HFFc6 (cell line): ENCODE measurements at regions not wholly inside any gene's neighbourhood (a gene's known extent, or its start where the extent isn't known, plus 50 kb on each side); places are given as distances from the start of the nearest gene placed in this dataset.

Source experiments
- DNase-seq: peaks from one replicate; pipeline ENCODE4 v3.0.0-alpha.2; 2018
- H3K27ac Mint-ChIP-seq: 2 replicates; pipeline ENCODE4 v1.8.0; 2020; ENCODE audit warnings: mild to moderate bottlenecking, mixed read lengths
- H3K27me3 Mint-ChIP-seq: 2 replicates; pipeline ENCODE4 v1.8.0; 2021; ENCODE audit warnings: mild to moderate bottlenecking, moderate library complexity, mixed read lengths; ENCODE audit not compliant: insufficient read depth
- H3K36me3 Mint-ChIP-seq: 2 replicates; pipeline ENCODE4 v1.8.0; 2021; ENCODE audit warnings: low read depth, mixed read lengths
- H3K4me1 Mint-ChIP-seq: 2 replicates; pipeline ENCODE4 v1.8.0; 2020; ENCODE audit warnings: low read depth, mixed read lengths
- H3K4me3 Mint-ChIP-seq: 2 replicates; pipeline ENCODE4 v1.8.0; 2020; ENCODE audit warnings: mild to moderate bottlenecking, moderate library complexity, mixed read lengths
- H3K9me3 Mint-ChIP-seq: 2 replicates; pipeline ENCODE4 v1.8.0; 2020; ENCODE audit warnings: mild to moderate bottlenecking, mixed read lengths
- CTCF ChIP-seq: fragments of 200-600 bp; sonication (generic); IDR thresholded peaks from 2 replicates; pipeline ENCODE4 v1.5.0; 2021; ENCODE audit warnings: antibody characterized with exemption, mild to moderate bottlenecking

- Mint-ChIP-seq H3K4me3 (no peak overlapping the region), H3K9me3 (peaks cover 28% of the 10 kb centered on the region), H3K27ac (no peak overlapping the region), H3K36me3 (no peaks in the 10 kb centered on the region; the same call in 1 of the 2 replicates), H3K27me3 (peaks cover 3% of the 10 kb centered on the region; the same call in 1 of the 2 replicates), H3K4me1 (no peaks in the 10 kb centered on the region)
- TF ChIP-seq CTCF = no peak
- DNase-seq = no peak
Observed at GRCh38 chr5:175159956-175160355, 284.0 kb downstream of the DRD1 start.

GRCh38 chr5:175148636-175149172, 295.3 kb downstream of the DRD1 start:
- Mint-ChIP-seq H3K27ac (no peak overlapping the region), H3K36me3 (no peaks in the 10 kb centered on the region; the same call in 1 of the 2 replicates), H3K9me3 (peaks cover 46% of the 10 kb centered on the region), H3K4me3 (no peak overlapping the region), H3K4me1 (no peaks in the 10 kb centered on the region), H3K27me3 (no peaks in the 10 kb centered on the region)
- TF ChIP-seq CTCF = no peak
- DNase-seq = no peak

GRCh38 chr5:175146733-175147132, 297.2 kb downstream of the DRD1 start:
- no peaks in the 10 kb centered on the region; the same call in 1 of the 2 replicates for H3K36me3 Mint-ChIP-seq
- DNase-seq = no peak
- no peaks in the 10 kb centered on the region for H3K4me1 Mint-ChIP-seq
- H3K27ac Mint-ChIP-seq = no peak overlapping the region
- H3K4me3 Mint-ChIP-seq = no peak overlapping the region
- H3K27me3 Mint-ChIP-seq = no peaks in the 10 kb centered on the region
- TF ChIP-seq CTCF = no peak
- peaks cover 44% of the 10 kb centered on the region for H3K9me3 Mint-ChIP-seq

- TF ChIP-seq CTCF = no peak
- Mint-ChIP-seq H3K4me3 (no peak overlapping the region), H3K9me3 (peaks cover 28% of the 10 kb centered on the region), H3K36me3 (no peaks in the 10 kb centered on the region), H3K4me1 (no peaks in the 10 kb centered on the region), H3K27me3 (no peaks in the 10 kb centered on the region), H3K27ac (no peak overlapping the region)
- no peak for DNase-seq
Observed at GRCh38 chr5:175141421-175141820, 302.6 kb downstream of the DRD1 start.

GRCh38 chr5:175133185-175133584, 310.8 kb downstream of the DRD1 start:
- H3K36me3 Mint-ChIP-seq = no peaks in the 10 kb centered on the region
- H3K27me3 Mint-ChIP-seq = no peaks in the 10 kb centered on the region
- no peak overlapping the region for H3K27ac Mint-ChIP-seq
- H3K4me3 Mint-ChIP-seq = no peak overlapping the region
- TF ChIP-seq CTCF = no peak
- peaks cover 18% of the 10 kb centered on the region for H3K9me3 Mint-ChIP-seq
- no peak for DNase-seq
- no peaks in the 10 kb centered on the region for H3K4me1 Mint-ChIP-seq

GRCh38 chr5:175131432-175131831, 312.6 kb downstream of the DRD1 start:
- Mint-ChIP-seq H3K36me3 (no peaks in the 10 kb centered on the region), H3K9me3 (peaks cover 28% of the 10 kb centered on the region)

More at GRCh38 chr5:175131432-175131831, 312.6 kb downstream of the DRD1 start:
- H3K4me3 Mint-ChIP-seq = no peak overlapping the region
- no peak for TF ChIP-seq CTCF
- H3K4me1 Mint-ChIP-seq = no peaks in the 10 kb centered on the region
- no peak for DNase-seq
- H3K27ac Mint-ChIP-seq = no peak overlapping the region
- no peaks in the 10 kb centered on the region for H3K27me3 Mint-ChIP-seq
